ENCODE measurements at regions not wholly inside any gene's neighbourhood (a gene's known extent, or its start where the extent isn't known, plus 50 kb on each side); places are given as distances from the start of the nearest gene placed in this dataset.

DNA sequence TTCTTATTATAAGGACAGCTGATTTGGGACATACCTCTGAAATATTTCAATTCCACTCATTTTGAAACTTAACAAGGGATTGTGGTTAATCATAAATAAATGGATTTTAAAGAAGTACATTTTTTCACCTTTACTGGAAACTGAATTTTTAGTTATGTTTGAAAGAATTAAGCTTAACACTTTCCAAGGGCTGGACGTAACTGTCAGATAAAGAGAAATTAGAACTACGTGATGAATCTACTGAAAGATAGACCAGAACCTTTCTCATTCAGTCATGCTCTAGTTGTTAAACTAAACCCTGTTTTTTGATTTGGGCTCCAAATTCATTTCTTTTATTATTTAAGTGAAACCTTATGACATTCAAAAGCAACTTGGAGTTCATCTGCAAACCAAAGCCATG lies 1892.1 kb upstream of the SEL1L start:
- no peak overlapping the region for H3K27ac ChIP-seq (ENCODE audit: low read depth in 1 of 2, low read length in 1 of 2)
- DNase-seq (ENCODE audit: low read depth in 6 of 9, low spot score in 9 of 9), result no peak
- H3K4me3 ChIP-seq (ENCODE audit: low read length in 2 of 2), result no peak overlapping the region
- H3K36me3 ChIP-seq (ENCODE audit: control insufficient read depth in 2 of 2, insufficient read depth in 2 of 2, low read length in 1 of 2), result no peaks in the 10 kb centered on the region
- H3K27me3 ChIP-seq (ENCODE audit: control insufficient read depth in 2 of 2, insufficient read depth in 1 of 2, low read length in 1 of 2), result no peaks in the 10 kb centered on the region
- 97% methylated on average over 2 of the region's 2 CpGs for whole genome bisulfite sequencing
- no peaks in the 10 kb centered on the region for H3K9me3 ChIP-seq (ENCODE audit: control insufficient read depth in 2 of 2, insufficient read depth in 1 of 2, low read length in 1 of 2)
- H3K4me1 ChIP-seq (ENCODE audit: control insufficient read depth in 2 of 2, insufficient read depth in 2 of 2, low read length in 2 of 2), result no peaks in the 10 kb centered on the region

DNA sequence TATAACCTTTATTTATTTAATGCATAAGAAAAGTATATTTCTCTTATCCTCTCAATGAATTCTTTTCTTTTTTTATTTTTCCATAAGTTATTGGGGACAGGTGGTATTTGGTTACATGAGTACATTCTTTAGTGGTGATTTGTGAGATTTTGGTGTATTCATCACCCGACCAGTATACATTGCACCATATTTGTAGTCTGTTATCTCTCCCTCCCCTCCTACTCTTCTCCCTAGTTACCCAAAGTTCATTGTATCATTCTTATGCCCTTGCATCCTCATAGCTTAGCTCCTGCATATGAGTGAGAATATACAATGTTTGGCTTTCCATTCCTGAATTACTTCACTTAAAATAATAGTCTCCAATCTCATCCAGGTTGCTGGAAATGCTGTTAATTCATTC lies 1900.0 kb upstream of the SEL1L start:
- no peaks in the 10 kb centered on the region for H3K9me3 ChIP-seq (ENCODE audit: control insufficient read depth in 2 of 2, insufficient read depth in 1 of 2, low read length in 1 of 2)
- H3K4me3 ChIP-seq (ENCODE audit: low read length in 2 of 2), result no peak overlapping the region
- no peaks in the 10 kb centered on the region for H3K27me3 ChIP-seq (ENCODE audit: control insufficient read depth in 2 of 2, insufficient read depth in 1 of 2, low read length in 1 of 2)
- H3K36me3 ChIP-seq (ENCODE audit: control insufficient read depth in 2 of 2, insufficient read depth in 2 of 2, low read length in 1 of 2), result no peaks in the 10 kb centered on the region
- 90% methylated on average over 1 of the region's 1 CpG for WGBS
- DNase-seq (ENCODE audit: low read depth in 6 of 9, low spot score in 9 of 9), result no peak
- no peak overlapping the region for H3K27ac ChIP-seq (ENCODE audit: low read depth in 1 of 2, low read length in 1 of 2)
- no peaks in the 10 kb centered on the region for H3K4me1 ChIP-seq (ENCODE audit: control insufficient read depth in 2 of 2, insufficient read depth in 2 of 2, low read length in 2 of 2)

DNA sequence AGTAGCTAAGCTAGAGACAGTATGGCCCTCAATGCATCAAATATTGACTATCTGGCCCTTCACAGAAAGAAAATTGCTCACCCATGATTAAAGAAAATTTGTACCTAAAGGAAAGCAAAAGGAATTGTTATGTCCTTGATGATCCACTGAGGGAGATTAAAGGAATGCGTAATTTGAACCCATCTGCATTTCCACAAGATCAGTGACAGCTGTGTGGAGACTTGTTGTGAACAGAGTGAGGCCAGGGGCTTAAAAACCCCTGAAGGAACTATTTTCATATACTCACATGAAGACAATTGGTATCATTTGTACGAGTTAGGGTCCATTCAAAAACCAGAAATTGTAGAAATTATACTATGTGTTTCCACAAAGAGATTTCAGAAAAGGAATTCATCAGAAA lies 1908.1 kb upstream of the SEL1L start:
- Histone ChIP-seq H3K27me3 (ENCODE audit: control insufficient read depth in 2 of 2, insufficient read depth in 1 of 2, low read length in 1 of 2) (no peaks in the 10 kb centered on the region), H3K4me1 (ENCODE audit: control insufficient read depth in 2 of 2, insufficient read depth in 2 of 2, low read length in 2 of 2) (no peaks in the 10 kb centered on the region), H3K27ac (ENCODE audit: low read depth in 1 of 2, low read length in 1 of 2) (no peak overlapping the region), H3K4me3 (ENCODE audit: low read length in 2 of 2) (no peak overlapping the region), H3K36me3 (ENCODE audit: control insufficient read depth in 2 of 2, insufficient read depth in 2 of 2, low read length in 1 of 2) (no peaks in the 10 kb centered on the region), H3K9me3 (ENCODE audit: control insufficient read depth in 2 of 2, insufficient read depth in 1 of 2, low read length in 1 of 2) (no peaks in the 10 kb centered on the region)
- WGBS, result 84% methylated on average over 2 of the region's 2 CpGs
- DNase-seq (ENCODE audit: low read depth in 6 of 9, low spot score in 9 of 9), result no peak

- WGBS, result 95% methylated on average over 3 of the region's 3 CpGs
- no peak for DNase-seq (ENCODE audit: low read depth in 6 of 9, low spot score in 9 of 9)
- H3K4me1 ChIP-seq (ENCODE audit: control insufficient read depth in 2 of 2, insufficient read depth in 2 of 2, low read length in 2 of 2), result no peaks in the 10 kb centered on the region
- no peak overlapping the region for H3K27ac ChIP-seq (ENCODE audit: low read depth in 1 of 2, low read length in 1 of 2)
- no peak overlapping the region for H3K4me3 ChIP-seq (ENCODE audit: low read length in 2 of 2)
- H3K36me3 ChIP-seq (ENCODE audit: control insufficient read depth in 2 of 2, insufficient read depth in 2 of 2, low read length in 1 of 2), result no peaks in the 10 kb centered on the region
- H3K9me3 ChIP-seq (ENCODE audit: control insufficient read depth in 2 of 2, insufficient read depth in 1 of 2, low read length in 1 of 2), result no peaks in the 10 kb centered on the region
- no peaks in the 10 kb centered on the region for H3K27me3 ChIP-seq (ENCODE audit: control insufficient read depth in 2 of 2, insufficient read depth in 1 of 2, low read length in 1 of 2)
These were observed 1921.9 kb upstream of the SEL1L start for GRCh38 chr14:83455561-83455960.

- no peak for DNase-seq (ENCODE audit: low read depth in 6 of 9, low spot score in 9 of 9)
- Histone ChIP-seq H3K27me3 (ENCODE audit: control insufficient read depth in 2 of 2, insufficient read depth in 1 of 2, low read length in 1 of 2) (no peaks in the 10 kb centered on the region), H3K4me3 (ENCODE audit: low read length in 2 of 2) (no peak overlapping the region), H3K27ac (ENCODE audit: low read depth in 1 of 2, low read length in 1 of 2) (no peak overlapping the region), H3K36me3 (ENCODE audit: control insufficient read depth in 2 of 2, insufficient read depth in 2 of 2, low read length in 1 of 2) (no peaks in the 10 kb centered on the region), H3K9me3 (ENCODE audit: control insufficient read depth in 2 of 2, insufficient read depth in 1 of 2, low read length in 1 of 2) (no peaks in the 10 kb centered on the region), H3K4me1 (ENCODE audit: control insufficient read depth in 2 of 2, insufficient read depth in 2 of 2, low read length in 2 of 2) (no peaks in the 10 kb centered on the region)
- WGBS, result 92% methylated on average over 4 of the region's 4 CpGs
These were observed 1927.9 kb upstream of the SEL1L start for GRCh38 chr14:83461521-83461920.

GRCh38 chr14:83462759-83463158 lies 1929.1 kb upstream of the SEL1L start:
- Histone ChIP-seq H3K9me3 (ENCODE audit: control insufficient read depth in 2 of 2, insufficient read depth in 1 of 2, low read length in 1 of 2) (no peaks in the 10 kb centered on the region), H3K27me3 (ENCODE audit: control insufficient read depth in 2 of 2, insufficient read depth in 1 of 2, low read length in 1 of 2) (no peaks in the 10 kb centered on the region), H3K36me3 (ENCODE audit: control insufficient read depth in 2 of 2, insufficient read depth in 2 of 2, low read length in 1 of 2) (no peaks in the 10 kb centered on the region), H3K4me1 (ENCODE audit: control insufficient read depth in 2 of 2, insufficient read depth in 2 of 2, low read length in 2 of 2) (no peaks in the 10 kb centered on the region), H3K4me3 (ENCODE audit: low read length in 2 of 2) (no peak overlapping the region), H3K27ac (ENCODE audit: low read depth in 1 of 2, low read length in 1 of 2) (no peak overlapping the region)
- WGBS, result 92% methylated on average over 3 of the region's 3 CpGs
- DNase-seq (ENCODE audit: low read depth in 6 of 9, low spot score in 9 of 9), result no peak

DNA sequence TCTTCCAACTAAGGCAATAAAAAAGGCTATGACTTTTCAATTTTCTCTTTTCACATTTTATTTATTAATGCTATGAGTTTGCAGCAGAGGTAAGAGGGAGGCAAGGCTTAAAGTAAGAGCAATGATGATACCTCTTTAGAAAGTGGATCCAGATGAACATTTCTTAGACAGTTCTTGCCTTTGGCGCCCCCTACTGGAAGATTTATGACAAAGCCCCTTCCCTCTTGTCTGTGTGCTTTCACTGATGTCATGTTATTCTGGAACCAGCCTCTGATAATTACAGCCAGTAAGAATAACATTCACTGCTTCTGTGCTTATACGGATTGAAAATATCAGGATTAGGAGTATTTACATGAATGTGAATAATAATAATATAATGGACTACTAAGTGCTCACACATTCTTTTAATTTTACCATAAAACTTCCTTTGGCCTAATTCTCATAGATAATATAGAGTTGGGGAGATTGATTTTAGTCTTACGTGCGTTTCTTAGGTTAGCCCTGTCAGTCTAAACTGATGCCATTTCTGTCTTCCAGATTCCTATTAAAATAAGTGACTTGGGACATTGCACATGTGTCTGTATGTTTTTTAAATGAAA lies 1929.9 kb upstream of the SEL1L start:
- no peak overlapping the region for H3K27ac ChIP-seq (ENCODE audit: low read depth in 1 of 2, low read length in 1 of 2)
- peak in 5 of 9 donors; percentile 1 to 37 (median 7) for DNase-seq (ENCODE audit: low read depth in 6 of 9, low spot score in 9 of 9)
- no peaks in the 10 kb centered on the region for H3K36me3 ChIP-seq (ENCODE audit: control insufficient read depth in 2 of 2, insufficient read depth in 2 of 2, low read length in 1 of 2)
- H3K9me3 ChIP-seq (ENCODE audit: control insufficient read depth in 2 of 2, insufficient read depth in 1 of 2, low read length in 1 of 2), result no peaks in the 10 kb centered on the region
- H3K4me1 ChIP-seq (ENCODE audit: control insufficient read depth in 2 of 2, insufficient read depth in 2 of 2, low read length in 2 of 2), result no peaks in the 10 kb centered on the region
- H3K4me3 ChIP-seq (ENCODE audit: low read length in 2 of 2), result no peak overlapping the region
- 50% methylated on average over 4 of the region's 4 CpGs for WGBS
- no peaks in the 10 kb centered on the region for H3K27me3 ChIP-seq (ENCODE audit: control insufficient read depth in 2 of 2, insufficient read depth in 1 of 2, low read length in 1 of 2)

DNA sequence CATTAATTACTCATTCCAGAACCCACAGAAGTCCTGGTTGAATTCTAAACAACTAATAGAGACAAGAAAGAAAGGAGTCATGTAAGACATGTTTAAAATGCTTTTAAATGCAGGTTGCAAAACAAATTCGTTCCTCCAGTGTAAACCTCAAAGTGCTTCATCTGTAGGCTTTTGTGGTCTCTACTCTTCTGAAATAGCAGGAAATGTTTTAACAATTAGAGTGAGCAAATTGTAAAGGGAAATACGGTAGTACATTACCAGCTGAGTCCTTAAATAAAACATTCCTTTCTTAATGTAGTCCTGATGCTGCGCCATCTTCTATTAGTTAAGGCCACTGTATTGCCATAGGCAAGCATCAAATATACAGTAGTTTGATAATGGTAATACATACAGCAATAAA lies 1934.2 kb upstream of the SEL1L start:
- H3K4me1 ChIP-seq (ENCODE audit: control insufficient read depth in 2 of 2, insufficient read depth in 2 of 2, low read length in 2 of 2), result no peaks in the 10 kb centered on the region
- H3K4me3 ChIP-seq (ENCODE audit: low read length in 2 of 2), result no peak overlapping the region
- no peaks in the 10 kb centered on the region for H3K9me3 ChIP-seq (ENCODE audit: control insufficient read depth in 2 of 2, insufficient read depth in 1 of 2, low read length in 1 of 2)
- no peaks in the 10 kb centered on the region for H3K36me3 ChIP-seq (ENCODE audit: control insufficient read depth in 2 of 2, insufficient read depth in 2 of 2, low read length in 1 of 2)
- DNase-seq (ENCODE audit: low read depth in 6 of 9, low spot score in 9 of 9), result no peak
- no peaks in the 10 kb centered on the region for H3K27me3 ChIP-seq (ENCODE audit: control insufficient read depth in 2 of 2, insufficient read depth in 1 of 2, low read length in 1 of 2)
- no peak overlapping the region for H3K27ac ChIP-seq (ENCODE audit: low read depth in 1 of 2, low read length in 1 of 2)
- 20% methylated on average over 3 of the region's 3 CpGs for WGBS

DNA sequence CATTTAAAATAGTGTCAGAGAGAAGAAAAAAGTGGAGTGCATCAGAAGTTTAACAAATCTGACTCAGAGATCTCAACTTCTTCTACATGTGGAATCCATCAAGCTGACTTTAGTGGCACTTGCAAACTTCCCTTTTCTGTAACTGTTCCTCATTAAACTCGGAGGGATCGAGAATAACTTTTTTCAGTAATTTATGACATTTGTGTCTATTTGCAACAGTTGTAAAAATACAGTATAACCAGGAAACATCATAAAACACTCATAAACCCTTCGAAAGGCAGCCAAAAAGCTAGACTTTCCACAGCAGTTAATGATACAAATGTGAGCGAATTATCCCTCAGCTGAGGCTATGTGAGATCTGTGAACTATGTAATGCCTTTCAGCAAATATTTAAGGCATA lies 1936.8 kb upstream of the SEL1L start:
- no peak overlapping the region for H3K4me3 ChIP-seq (ENCODE audit: low read length in 2 of 2)
- DNase-seq (ENCODE audit: low read depth in 6 of 9, low spot score in 9 of 9), result no peak
- no peak overlapping the region for H3K27ac ChIP-seq (ENCODE audit: low read depth in 1 of 2, low read length in 1 of 2)
- no peaks in the 10 kb centered on the region for H3K36me3 ChIP-seq (ENCODE audit: control insufficient read depth in 2 of 2, insufficient read depth in 2 of 2, low read length in 1 of 2)
- H3K4me1 ChIP-seq (ENCODE audit: control insufficient read depth in 2 of 2, insufficient read depth in 2 of 2, low read length in 2 of 2), result no peaks in the 10 kb centered on the region
- WGBS, result 22% methylated on average over 4 of the region's 4 CpGs
- H3K9me3 ChIP-seq (ENCODE audit: control insufficient read depth in 2 of 2, insufficient read depth in 1 of 2, low read length in 1 of 2), result no peaks in the 10 kb centered on the region
- no peaks in the 10 kb centered on the region for H3K27me3 ChIP-seq (ENCODE audit: control insufficient read depth in 2 of 2, insufficient read depth in 1 of 2, low read length in 1 of 2)

Measured in thymus (tissue), 11 donors.